ENCODE measurements at regions not wholly inside any gene's neighbourhood (a gene's known extent, or its start where the extent isn't known, plus 50 kb on each side); places are given as distances from the start of the nearest gene placed in this dataset.

DNA sequence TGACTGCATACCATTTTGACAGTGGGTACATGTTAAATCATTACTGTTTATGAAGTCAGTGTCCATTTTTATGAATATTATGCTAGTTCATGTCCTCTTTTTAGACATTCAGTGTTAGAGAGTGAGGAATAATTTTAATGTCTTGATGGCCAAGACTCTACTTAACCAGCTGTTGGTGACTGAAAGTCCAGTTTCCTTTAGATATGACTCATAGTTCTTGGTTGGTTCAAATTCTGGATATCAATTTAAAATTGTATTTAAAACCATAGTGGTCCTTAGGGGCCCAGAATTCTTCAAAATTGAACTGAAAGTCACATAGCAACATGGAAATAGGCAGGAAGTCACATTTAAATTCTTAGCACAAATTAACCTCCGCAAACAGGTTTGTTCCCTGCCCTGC lies 196.5 kb upstream of the PRPS1L1 start:
- no peaks in the 10 kb centered on the region for H3K9me3 ChIP-seq (ENCODE audit: control insufficient read depth, low read length)
- H3K27me3 ChIP-seq (replicated peaks; ENCODE audit: control insufficient read depth, insufficient read depth, low read length): no peaks in the 10 kb centered on the region
- H3K36me3 ChIP-seq (ENCODE audit: control insufficient read depth, insufficient read depth, low read length, severe bottlenecking): no peaks in the 10 kb centered on the region
- no peak for DNase-seq (ENCODE audit: low read depth)
- peaks cover 14% of the 10 kb centered on the region for H3K4me1 ChIP-seq (ENCODE audit: control insufficient read depth, insufficient read depth, low read length)
- no peak overlapping the region for H3K4me3 ChIP-seq (ENCODE audit: low read length)
- H3K9ac ChIP-seq (ENCODE audit: low read length): no peak overlapping the region

- Histone ChIP-seq H3K4me1 (ENCODE audit: control insufficient read depth, insufficient read depth, low read length) (peaks cover 14% of the 10 kb centered on the region), H3K4me3 (ENCODE audit: low read length) (no peak overlapping the region), H3K36me3 (ENCODE audit: control insufficient read depth, insufficient read depth, low read length, severe bottlenecking) (no peaks in the 10 kb centered on the region), H3K9ac (ENCODE audit: low read length) (no peak overlapping the region), H3K9me3 (ENCODE audit: control insufficient read depth, low read length) (no peaks in the 10 kb centered on the region), H3K27me3 (replicated peaks; ENCODE audit: control insufficient read depth, insufficient read depth, low read length) (no peaks in the 10 kb centered on the region)
- DNase-seq (ENCODE audit: low read depth): no peak
Measured at GRCh38 chr7:18225067-18225466, 197.4 kb upstream of the PRPS1L1 start.

GRCh38 chr7:18226598-18226997 lies 199.0 kb upstream of the PRPS1L1 start:
- no peaks in the 10 kb centered on the region for H3K9me3 ChIP-seq (ENCODE audit: control insufficient read depth, low read length)
- H3K36me3 ChIP-seq (ENCODE audit: control insufficient read depth, insufficient read depth, low read length, severe bottlenecking): no peaks in the 10 kb centered on the region

DNA sequence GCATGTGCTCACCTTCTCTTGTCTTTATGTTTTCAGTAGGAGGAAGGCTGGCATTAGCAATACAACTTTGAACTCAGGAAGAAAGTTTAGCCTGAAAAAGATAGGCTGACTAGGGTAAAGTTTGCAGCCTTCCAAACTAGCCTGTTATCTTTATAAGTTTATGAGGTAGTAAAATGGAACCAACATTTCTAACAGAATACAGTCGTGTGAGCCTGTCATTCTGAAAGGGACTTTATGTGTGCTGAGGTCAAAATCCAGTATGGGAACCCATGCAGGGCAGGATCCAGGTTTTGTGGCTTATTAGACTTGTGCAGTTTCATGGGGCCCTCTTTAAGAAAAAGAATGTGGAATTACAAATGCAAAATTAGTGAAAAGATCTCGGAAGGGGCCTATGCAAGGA lies 201.0 kb upstream of the PRPS1L1 start:
- Histone ChIP-seq H3K27me3 (replicated peaks; ENCODE audit: control insufficient read depth, insufficient read depth, low read length) (no peaks in the 10 kb centered on the region), H3K36me3 (ENCODE audit: control insufficient read depth, insufficient read depth, low read length, severe bottlenecking) (no peaks in the 10 kb centered on the region), H3K4me3 (ENCODE audit: low read length) (no peak overlapping the region), H3K9me3 (ENCODE audit: control insufficient read depth, low read length) (no peaks in the 10 kb centered on the region), H3K9ac (ENCODE audit: low read length) (no peak overlapping the region), H3K4me1 (ENCODE audit: control insufficient read depth, insufficient read depth, low read length) (no peaks in the 10 kb centered on the region)
- no peak for DNase-seq (ENCODE audit: low read depth)

More at GRCh38 chr7:18226598-18226997, 199.0 kb upstream of the PRPS1L1 start:
- peaks cover 11% of the 10 kb centered on the region for H3K4me1 ChIP-seq (ENCODE audit: control insufficient read depth, insufficient read depth, low read length)
- no peak for DNase-seq (ENCODE audit: low read depth)
- H3K27me3 ChIP-seq (replicated peaks; ENCODE audit: control insufficient read depth, insufficient read depth, low read length): no peaks in the 10 kb centered on the region
- no peak overlapping the region for H3K4me3 ChIP-seq (ENCODE audit: low read length)
- no peak overlapping the region for H3K9ac ChIP-seq (ENCODE audit: low read length)

DNA sequence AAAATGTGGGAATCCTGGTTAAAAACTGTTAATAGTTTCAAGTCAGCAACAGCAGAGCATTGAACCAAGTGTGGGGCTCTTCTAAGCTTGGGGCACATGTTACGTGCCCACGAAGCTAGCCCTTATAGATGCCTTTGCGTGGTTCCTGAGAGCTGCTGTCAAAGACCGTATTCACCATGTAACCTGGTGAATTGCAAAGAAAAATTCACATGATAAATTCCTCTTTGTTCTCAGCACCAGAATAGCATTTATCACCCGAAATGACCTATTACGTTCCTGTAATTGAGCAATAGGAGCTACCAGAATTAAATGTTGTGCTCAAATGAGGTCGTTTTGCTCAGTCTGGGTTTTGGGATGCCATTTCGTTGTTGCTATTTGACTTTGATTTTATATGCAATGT lies 202.6 kb upstream of the PRPS1L1 start:
- H3K9ac ChIP-seq (ENCODE audit: low read length): no peak overlapping the region
- H3K9me3 ChIP-seq (ENCODE audit: control insufficient read depth, low read length): no peaks in the 10 kb centered on the region
- no peaks in the 10 kb centered on the region for H3K4me1 ChIP-seq (ENCODE audit: control insufficient read depth, insufficient read depth, low read length)
- no peak overlapping the region for H3K4me3 ChIP-seq (ENCODE audit: low read length)
- DNase-seq (ENCODE audit: low read depth): no peak
- H3K27me3 ChIP-seq (replicated peaks; ENCODE audit: control insufficient read depth, insufficient read depth, low read length): no peaks in the 10 kb centered on the region
- H3K36me3 ChIP-seq (ENCODE audit: control insufficient read depth, insufficient read depth, low read length, severe bottlenecking): no peaks in the 10 kb centered on the region

DNA sequence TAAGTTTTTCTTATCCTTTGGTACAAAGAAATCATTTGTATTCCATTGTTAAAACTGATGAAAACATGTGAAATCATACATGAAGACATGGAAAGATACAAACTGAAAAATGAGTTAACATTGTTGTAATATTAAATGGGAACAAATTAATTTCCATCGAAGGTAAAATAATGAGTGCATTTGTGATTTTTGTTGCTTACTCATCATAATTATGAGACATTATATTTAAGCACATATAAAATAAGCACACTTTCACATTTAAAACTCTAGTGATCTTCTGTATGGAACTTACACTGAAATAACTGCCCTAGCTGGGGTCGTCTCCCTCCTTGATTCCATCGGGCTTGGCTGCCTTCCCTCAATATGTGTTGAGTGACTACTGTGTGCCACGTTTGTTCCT lies 204.2 kb upstream of the PRPS1L1 start:
- H3K9ac ChIP-seq (ENCODE audit: low read length): no peak overlapping the region
- H3K27me3 ChIP-seq (replicated peaks; ENCODE audit: control insufficient read depth, insufficient read depth, low read length): no peaks in the 10 kb centered on the region
- H3K9me3 ChIP-seq (ENCODE audit: control insufficient read depth, low read length): no peaks in the 10 kb centered on the region
- H3K4me1 ChIP-seq (ENCODE audit: control insufficient read depth, insufficient read depth, low read length): no peaks in the 10 kb centered on the region
- H3K4me3 ChIP-seq (ENCODE audit: low read length): no peak overlapping the region
- no peak for DNase-seq (ENCODE audit: low read depth)
- no peaks in the 10 kb centered on the region for H3K36me3 ChIP-seq (ENCODE audit: control insufficient read depth, insufficient read depth, low read length, severe bottlenecking)

- H3K9ac ChIP-seq (ENCODE audit: low read length): no peak overlapping the region
- H3K27me3 ChIP-seq (replicated peaks; ENCODE audit: control insufficient read depth, insufficient read depth, low read length): no peaks in the 10 kb centered on the region
- H3K9me3 ChIP-seq (ENCODE audit: control insufficient read depth, low read length): peaks cover 3% of the 10 kb centered on the region
- no peaks in the 10 kb centered on the region for H3K4me1 ChIP-seq (ENCODE audit: control insufficient read depth, insufficient read depth, low read length)
- H3K36me3 ChIP-seq (ENCODE audit: control insufficient read depth, insufficient read depth, low read length, severe bottlenecking): no peaks in the 10 kb centered on the region
- DNase-seq (ENCODE audit: low read depth): no peak
- H3K4me3 ChIP-seq (ENCODE audit: low read length): no peak overlapping the region
Measured at GRCh38 chr7:18234519-18234918, 206.9 kb upstream of the PRPS1L1 start.

DNA sequence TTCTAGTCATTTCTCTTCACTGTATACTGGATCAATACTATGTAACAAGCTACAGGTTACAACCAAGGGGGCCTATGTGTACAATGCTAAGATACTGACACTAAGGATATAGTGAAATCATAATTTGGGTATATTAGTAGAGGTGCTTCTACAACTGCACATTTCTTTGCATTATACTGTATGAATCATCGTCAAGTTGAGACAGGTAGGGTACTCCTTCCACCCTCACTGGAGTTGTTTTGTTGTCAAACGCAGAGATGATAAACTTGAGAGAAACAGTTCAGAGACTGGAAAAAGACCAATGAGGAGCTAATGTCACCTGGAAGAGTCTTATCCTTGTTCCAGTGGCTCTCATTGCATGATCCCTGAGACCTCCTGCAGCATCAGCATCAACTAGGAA lies 208.2 kb upstream of the PRPS1L1 start:
- Histone ChIP-seq H3K27me3 (replicated peaks; ENCODE audit: control insufficient read depth, insufficient read depth, low read length) (no peaks in the 10 kb centered on the region), H3K36me3 (ENCODE audit: control insufficient read depth, insufficient read depth, low read length, severe bottlenecking) (no peaks in the 10 kb centered on the region), H3K4me3 (ENCODE audit: low read length) (no peak overlapping the region), H3K9ac (ENCODE audit: low read length) (no peak overlapping the region), H3K4me1 (ENCODE audit: control insufficient read depth, insufficient read depth, low read length) (no peaks in the 10 kb centered on the region), H3K9me3 (ENCODE audit: control insufficient read depth, low read length) (peaks cover 3% of the 10 kb centered on the region)
- no peak for DNase-seq (ENCODE audit: low read depth)

DNA sequence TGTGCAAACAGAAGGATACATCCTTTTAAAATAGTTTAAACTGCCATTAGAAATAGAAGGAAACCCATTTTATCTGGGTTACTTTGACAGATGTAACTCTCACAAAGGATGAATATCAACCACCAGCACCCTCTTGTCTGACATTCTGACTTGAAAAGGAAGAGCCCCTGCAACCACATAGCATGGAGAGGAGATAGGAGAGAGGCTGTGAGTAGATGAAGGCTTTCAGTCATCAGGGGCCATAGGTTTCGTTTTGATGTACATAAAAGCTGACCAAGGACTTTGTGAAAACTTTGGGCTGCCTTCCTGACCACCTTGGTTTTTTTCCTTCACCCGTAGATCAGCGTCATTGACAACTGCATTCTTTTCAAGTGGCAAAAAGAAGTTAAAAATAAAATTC lies 211.6 kb upstream of the PRPS1L1 start:
- Histone ChIP-seq H3K4me1 (ENCODE audit: control insufficient read depth, insufficient read depth, low read length) (no peaks in the 10 kb centered on the region), H3K9me3 (ENCODE audit: control insufficient read depth, low read length) (peaks cover 6% of the 10 kb centered on the region), H3K36me3 (ENCODE audit: control insufficient read depth, insufficient read depth, low read length, severe bottlenecking) (no peaks in the 10 kb centered on the region), H3K9ac (ENCODE audit: low read length) (no peak overlapping the region), H3K4me3 (ENCODE audit: low read length) (no peak overlapping the region), H3K27me3 (replicated peaks; ENCODE audit: control insufficient read depth, insufficient read depth, low read length) (no peaks in the 10 kb centered on the region)
- DNase-seq (ENCODE audit: low read depth): no peak

DNA sequence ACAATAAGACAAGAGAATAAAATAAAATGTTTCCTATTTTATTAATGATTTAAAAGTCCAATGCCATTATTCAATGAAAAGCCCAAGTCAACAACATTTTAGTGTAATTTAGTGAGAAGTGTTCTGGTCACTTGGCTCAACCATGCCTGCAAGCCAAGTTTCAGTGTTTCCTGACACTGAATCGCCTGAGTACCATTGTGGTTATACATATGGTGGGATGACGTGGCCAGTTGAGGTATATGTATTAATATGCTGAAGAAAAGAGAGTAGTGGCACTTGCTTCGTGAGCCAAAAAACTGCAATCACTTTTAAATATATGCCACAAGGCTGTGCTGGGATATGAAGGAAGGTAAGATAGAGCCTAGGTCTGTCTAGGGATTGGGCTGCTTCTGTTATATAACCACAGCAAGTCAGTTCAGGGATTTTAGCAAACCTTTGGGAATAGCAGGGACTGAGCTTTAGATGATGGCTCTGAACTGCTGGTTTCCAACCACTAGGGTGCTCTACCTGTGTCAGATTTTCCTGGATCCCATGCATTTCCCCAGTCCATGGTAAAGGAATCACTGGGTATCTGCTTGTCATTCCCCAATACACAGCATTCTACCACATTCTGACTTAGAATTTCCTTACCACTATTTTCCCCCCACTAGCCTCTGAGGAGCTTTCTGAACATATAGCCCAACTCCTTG lies 214.0 kb upstream of the PRPS1L1 start:
- Histone ChIP-seq H3K9ac (ENCODE audit: low read length) (no peak overlapping the region), H3K4me1 (ENCODE audit: control insufficient read depth, insufficient read depth, low read length) (no peaks in the 10 kb centered on the region), H3K4me3 (ENCODE audit: low read length) (no peak overlapping the region), H3K27me3 (replicated peaks; ENCODE audit: control insufficient read depth, insufficient read depth, low read length) (no peaks in the 10 kb centered on the region), H3K9me3 (ENCODE audit: control insufficient read depth, low read length) (peaks cover 17% of the 10 kb centered on the region), H3K36me3 (ENCODE audit: control insufficient read depth, insufficient read depth, low read length, severe bottlenecking) (no peaks in the 10 kb centered on the region)
- DNase-seq (ENCODE audit: low read depth): no peak

- no peak for DNase-seq (ENCODE audit: low read depth)
- Histone ChIP-seq H3K9me3 (ENCODE audit: control insufficient read depth, low read length) (peaks cover 33% of the 10 kb centered on the region), H3K4me1 (ENCODE audit: control insufficient read depth, insufficient read depth, low read length) (no peaks in the 10 kb centered on the region), H3K9ac (ENCODE audit: low read length) (no peak overlapping the region), H3K27me3 (replicated peaks; ENCODE audit: control insufficient read depth, insufficient read depth, low read length) (no peaks in the 10 kb centered on the region), H3K4me3 (ENCODE audit: low read length) (no peak overlapping the region), H3K36me3 (ENCODE audit: control insufficient read depth, insufficient read depth, low read length, severe bottlenecking) (no peaks in the 10 kb centered on the region)
Measured at GRCh38 chr7:18243731-18244130, 216.1 kb upstream of the PRPS1L1 start.

GRCh38 chr7:18250133-18250532 lies 222.5 kb upstream of the PRPS1L1 start:
- DNase-seq (ENCODE audit: low read depth): no peak
- Histone ChIP-seq H3K9me3 (ENCODE audit: control insufficient read depth, low read length) (peaks cover 84% of the 10 kb centered on the region), H3K4me3 (ENCODE audit: low read length) (peak overlapping the region; percentile 41), H3K36me3 (ENCODE audit: control insufficient read depth, insufficient read depth, low read length, severe bottlenecking) (no peaks in the 10 kb centered on the region), H3K9ac (ENCODE audit: low read length) (no peak overlapping the region), H3K27me3 (replicated peaks; ENCODE audit: control insufficient read depth, insufficient read depth, low read length) (no peaks in the 10 kb centered on the region), H3K4me1 (ENCODE audit: control insufficient read depth, insufficient read depth, low read length) (no peaks in the 10 kb centered on the region)

Data from adipocyte (in vitro differentiated cells).